Erythroblast (primary cell): ENCODE measurements at regions not wholly inside any gene's neighbourhood (a gene's known extent, or its start where the extent isn't known, plus 50 kb on each side); places are given as distances from the start of the nearest gene placed in this dataset.

Experiments
- DNase-seq, 2 experiments: peaks; one replicate each; lab custom pipeline; 2025; lab: John Stamatoyannopoulos, UW
- GATA1 ChIP-seq: IDR thresholded peaks from 2 replicates; pipeline ENCODE4 v1.6.1; 2011; ENCODE audit warnings: low read depth, mild to moderate bottlenecking, control low read depth, low read length, moderate library complexity
- POLR2A ChIP-seq: IDR thresholded peaks from 2 replicates; pipeline ENCODE4 v1.6.1; 2011; ENCODE audit warnings: mild to moderate bottlenecking, low read length

DNA sequence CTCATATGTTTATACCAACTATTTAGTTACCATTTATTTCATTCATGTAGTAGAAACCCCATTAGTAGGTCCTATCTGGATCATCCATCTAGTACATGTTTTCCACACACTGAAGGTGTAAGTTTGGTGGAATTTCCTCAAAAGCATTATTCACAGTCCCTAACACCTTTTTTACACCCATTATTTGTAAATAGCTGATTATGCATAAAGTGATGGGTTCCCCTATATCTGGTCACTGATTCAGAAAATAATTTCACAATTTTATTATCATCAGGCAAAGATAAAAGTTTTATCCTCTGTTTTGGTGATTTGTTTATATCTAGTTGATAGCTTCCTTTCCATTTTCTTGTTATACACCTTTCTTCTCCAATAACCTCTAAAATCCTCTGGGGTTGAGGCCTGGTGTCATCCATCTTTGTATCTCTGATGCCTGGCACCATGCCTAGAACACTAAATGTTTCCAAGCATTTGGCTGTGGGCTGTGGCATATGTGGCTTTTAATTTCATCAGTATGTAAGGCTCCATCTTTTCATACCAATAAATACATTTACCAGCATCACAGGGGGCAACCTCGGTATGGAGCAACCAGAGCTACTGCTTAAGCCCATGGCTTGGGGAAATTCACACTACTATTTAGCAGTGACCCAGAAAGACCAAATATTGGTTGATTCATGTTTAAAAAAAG lies 1089.5 kb upstream of the LRRN3 start:
- no peak for TF ChIP-seq POLR2A
- TF ChIP-seq GATA1, result no peak
- DNase-seq, result no peak

DNA sequence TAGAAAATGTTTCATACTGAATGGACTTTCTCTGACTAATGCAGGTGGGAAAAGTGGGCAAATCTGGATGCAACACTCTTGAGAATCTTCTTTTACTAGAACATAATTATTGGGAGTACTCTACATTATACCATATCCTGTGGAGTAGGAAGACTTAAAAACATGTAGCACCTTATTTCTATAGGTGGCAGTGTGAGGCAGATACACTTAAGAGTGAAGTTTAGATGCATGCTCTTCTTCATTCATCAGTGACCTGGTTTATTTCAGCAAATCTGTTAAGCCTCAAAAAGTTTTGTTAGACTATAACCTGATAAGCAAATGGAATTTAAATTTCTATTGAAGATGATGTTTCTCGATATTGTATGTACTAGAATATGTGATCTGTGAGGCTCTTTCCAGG lies 1087.1 kb upstream of the LRRN3 start:
- TF ChIP-seq GATA1, result no peak
- no peak for TF ChIP-seq POLR2A
- no peak for DNase-seq

DNA sequence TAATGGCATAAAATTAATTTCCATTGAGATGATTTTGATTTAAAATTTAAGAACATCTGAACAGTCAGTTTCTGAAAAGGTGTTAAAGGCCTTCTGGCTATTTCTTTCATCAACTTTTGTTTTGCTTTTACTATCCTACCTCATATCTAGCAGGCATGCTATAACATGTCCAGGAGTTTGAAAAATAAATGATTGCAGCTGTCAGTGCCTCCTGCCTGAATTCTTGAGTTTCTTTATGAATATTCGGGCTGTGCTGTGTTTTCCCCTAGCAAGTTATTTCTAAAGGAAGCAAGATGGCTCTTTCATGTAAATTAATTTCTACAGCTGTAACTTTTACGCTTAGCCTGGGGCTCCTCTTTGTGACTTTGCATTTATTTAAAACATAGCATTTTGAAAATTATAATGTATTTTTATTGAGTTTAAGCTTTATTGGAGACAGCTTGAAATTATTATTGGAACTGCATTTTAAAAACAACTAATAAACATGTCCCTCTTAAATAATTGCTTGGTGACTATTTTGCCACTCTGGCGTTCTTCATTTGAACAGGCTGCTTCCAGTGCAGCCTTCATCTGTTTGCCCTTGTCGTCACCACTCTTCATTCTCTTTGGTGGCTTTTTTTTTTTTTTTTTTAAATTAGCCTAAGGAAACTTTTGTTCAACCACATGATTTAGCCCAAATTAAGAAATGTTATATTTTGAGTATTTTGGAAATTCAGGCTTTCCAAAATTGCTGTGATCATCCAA lies 1083.4 kb upstream of the LRRN3 start:
- TF ChIP-seq POLR2A (no peak), GATA1 (no peak)
- DNase-seq, result no peak

DNA sequence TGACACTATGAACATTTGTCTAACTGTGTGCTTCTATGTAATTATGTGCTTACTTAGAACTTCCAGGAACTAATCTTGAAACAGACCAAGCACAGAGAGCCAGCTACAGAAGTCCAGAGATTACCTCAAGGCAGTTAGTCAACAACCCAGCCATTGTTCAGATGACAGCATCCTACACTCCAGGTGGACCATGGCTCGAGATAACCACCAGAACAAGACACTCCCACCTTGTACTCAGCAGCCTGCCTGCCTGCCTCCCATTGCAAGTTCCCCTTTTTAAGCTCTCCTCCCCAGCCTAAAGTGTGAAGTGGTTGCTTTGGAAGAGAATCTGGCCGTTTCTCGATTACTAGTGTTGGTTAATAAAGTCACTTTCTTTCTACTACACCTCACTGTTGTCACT lies 1080.6 kb upstream of the LRRN3 start:
- no peak for TF ChIP-seq GATA1
- no peak for TF ChIP-seq POLR2A
- DNase-seq, result no peak

DNA sequence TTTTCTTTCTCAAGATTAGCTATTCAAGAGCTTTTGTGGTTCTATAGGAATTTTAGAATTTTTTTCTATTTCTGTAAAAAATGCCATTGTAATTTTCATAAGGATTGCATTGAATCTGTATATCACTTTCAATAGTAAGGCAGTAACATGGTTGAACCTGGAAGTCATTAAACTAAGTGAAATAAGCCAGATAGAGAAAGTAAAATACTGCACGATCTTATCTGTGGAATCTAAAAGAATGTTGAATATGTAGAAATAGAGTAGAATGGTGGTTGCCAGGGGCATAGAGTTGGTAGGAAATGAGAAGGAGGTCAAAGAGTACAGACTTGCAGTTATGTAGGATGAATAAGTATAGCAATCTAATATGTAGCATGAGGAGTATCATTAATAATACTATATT lies 1073.5 kb upstream of the LRRN3 start:
- TF ChIP-seq GATA1 (no peak), POLR2A (no peak)
- DNase-seq, result no peak

DNA sequence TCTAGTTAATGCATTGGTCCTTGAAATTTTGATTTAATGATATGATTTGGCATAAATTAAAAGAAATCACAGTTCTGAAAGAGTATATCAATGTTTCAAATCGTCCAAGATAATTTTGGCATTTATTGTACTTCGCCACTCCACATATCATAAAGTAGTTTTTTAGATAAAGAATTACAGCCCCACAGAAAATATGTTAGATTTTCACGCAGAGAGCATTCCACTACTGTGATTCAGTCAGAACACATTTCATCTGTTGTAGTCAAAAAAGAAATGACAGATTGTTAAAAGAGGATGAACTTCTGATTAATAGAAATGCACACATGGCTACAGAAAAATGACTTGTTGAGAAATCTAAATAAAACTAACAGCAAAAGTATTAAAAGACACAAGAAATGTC lies 1063.5 kb upstream of the LRRN3 start:
- DNase-seq, result no peak
- TF ChIP-seq GATA1 (no peak), POLR2A (no peak)

DNA sequence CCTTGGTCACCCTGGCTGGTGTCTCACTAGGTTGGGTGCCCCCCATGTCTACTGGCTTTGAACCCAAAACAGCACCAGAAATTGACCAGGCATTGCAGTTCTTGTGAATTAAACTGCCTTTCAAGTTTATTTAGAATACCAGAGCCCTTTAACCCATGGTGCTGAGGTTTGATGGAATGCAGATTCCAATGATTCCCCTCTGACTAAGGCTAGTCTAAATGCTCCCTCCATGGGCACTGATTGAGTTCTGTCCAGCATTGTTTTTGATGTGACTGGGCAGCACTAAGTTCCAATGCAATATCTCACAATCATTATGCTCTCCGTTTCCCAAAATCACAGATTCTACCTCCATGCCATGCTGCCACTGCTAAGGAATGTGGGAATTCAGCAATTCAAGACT lies 1047.4 kb upstream of the LRRN3 start:
- DNase-seq, result no peak
- TF ChIP-seq POLR2A (no peak), GATA1 (no peak)

DNA sequence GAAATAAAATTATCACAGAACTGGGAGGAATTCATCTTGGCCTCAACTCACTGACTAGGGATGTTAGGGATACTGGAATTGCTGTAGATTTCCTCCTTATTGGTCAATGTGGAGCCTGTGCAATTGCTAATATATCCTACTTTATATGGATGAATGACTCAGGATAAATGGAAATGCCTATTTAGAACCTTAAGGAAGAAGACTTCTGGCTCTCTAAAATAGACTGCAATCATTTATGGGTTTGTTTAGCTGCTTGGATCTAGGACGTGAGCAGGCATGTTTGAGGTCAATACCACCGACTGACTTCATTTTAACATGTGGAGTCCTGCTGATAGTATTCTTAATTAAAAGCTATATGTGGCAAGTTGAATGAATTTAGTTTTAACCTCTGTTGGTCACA lies 1040.1 kb upstream of the LRRN3 start:
- no peak for TF ChIP-seq GATA1
- no peak for TF ChIP-seq POLR2A
- no peak for DNase-seq

DNA sequence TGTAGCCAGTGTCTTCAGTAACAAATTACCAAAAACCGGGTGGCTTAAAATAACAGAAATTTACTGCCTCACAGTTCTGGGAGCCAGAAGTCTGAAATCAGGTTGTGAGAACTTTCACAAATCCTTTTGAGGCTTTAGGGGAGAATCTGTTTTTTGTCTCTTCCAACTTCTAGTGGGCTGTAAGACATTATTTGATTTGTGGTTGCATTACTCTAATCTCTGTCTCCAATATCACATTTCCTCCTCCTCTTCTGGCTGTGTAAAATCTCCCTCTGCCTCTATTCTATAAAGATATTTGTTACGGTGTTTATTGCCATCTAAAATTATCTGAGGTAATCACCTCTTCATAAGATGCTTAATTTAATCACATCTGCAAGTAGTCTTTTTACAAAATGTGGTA lies 1039.6 kb upstream of the LRRN3 start:
- no peak for DNase-seq
- TF ChIP-seq POLR2A (no peak), GATA1 (no peak)

DNA sequence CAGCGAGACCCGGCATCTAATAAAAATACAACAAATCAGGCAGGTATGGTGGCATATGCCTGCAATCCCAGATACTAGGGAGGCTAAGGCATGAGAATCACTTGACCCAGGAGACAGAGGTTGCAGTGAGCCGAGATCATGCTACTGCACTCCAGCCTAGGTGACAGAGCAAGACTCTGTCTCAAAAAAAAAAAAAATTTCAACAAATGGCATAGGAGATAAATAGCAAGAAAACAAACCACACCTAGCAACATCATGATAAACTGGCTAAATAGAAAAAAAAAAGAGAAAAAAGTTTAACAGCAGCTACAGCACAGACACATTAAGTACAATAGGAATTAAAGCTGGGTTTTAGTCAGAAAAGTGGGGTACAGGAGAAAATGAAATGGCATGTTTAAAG lies 1034.6 kb upstream of the LRRN3 start:
- TF ChIP-seq POLR2A (no peak), GATA1 (no peak)
- no peak for DNase-seq

DNA sequence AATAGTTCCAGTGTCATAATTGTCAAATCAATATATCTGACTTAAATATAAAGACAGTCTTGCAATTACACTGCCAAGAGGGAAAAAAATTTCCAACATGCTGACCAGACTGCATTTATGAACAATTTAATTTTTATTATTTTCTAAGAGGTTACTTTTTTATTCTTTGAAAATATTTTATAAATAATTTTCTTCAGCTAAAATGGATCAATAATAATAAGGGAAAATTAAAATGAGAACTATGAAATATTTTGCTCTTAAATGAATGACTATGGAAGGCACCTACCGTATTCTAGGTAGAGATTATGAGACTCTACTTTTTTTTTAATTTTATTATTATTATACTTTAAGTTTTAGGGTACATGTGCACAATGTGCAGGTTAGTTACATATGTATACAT lies 1032.5 kb upstream of the LRRN3 start:
- TF ChIP-seq POLR2A, result no peak
- no peak for TF ChIP-seq GATA1
- no peak for DNase-seq

DNA sequence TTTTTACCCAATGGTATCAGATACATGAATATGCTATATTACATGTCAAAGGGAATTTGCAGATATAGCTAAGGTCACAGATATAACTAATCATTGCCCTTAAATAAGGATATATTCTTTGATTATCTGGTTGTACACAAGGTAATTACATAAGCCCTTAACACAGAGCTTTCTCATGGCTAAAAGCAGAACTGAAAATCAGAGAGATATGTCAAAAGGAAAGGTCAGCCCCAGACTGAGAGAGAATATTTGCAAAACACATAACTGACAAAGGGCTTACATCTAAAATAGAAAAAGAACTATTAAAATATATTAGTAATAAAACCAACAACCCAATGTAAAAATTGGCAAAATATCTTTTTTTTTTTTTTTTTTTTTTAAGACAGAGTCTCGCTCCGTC lies 1029.5 kb upstream of the LRRN3 start:
- DNase-seq, result no peak
- TF ChIP-seq POLR2A (no peak), GATA1 (no peak)

DNA sequence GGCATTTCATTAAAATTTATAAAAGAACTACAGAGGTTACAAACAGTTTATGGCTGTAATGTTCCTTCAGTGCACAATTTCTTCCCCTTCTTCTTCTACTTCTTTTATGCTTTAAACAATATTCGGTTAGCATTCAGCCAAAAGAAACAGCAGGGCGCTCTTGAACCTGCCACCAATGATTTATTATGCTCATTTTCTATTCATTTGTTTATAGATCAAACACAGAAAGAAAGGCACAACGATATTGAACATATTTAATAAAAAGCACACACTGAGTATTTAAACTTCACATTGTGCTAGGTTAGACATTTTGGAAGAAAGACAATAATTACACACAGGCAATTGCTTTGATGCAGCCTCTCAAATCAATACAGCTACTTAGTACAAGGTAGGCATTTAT lies 1025.8 kb upstream of the LRRN3 start:
- no peak for DNase-seq
- TF ChIP-seq POLR2A (no peak), GATA1 (no peak)

DNA sequence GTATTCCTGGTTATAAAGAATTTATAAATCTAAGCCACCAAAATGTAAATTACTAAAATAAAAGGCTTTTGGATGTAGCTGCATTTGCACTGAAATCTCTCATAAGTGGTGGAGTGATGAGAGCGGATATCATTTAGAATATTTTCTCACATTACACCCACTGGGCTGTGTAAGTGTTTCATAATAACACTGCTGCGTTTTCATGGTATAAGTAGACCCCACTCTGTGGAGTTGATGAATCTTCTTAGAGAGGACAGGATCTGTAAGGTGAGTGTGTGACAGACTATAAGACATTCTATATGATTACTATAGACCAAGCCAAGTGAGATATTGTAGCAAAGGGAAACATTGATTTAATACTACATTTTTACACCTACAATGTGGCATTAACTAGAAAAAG lies 1024.1 kb upstream of the LRRN3 start:
- DNase-seq, result no peak
- TF ChIP-seq GATA1 (no peak), POLR2A (no peak)

DNA sequence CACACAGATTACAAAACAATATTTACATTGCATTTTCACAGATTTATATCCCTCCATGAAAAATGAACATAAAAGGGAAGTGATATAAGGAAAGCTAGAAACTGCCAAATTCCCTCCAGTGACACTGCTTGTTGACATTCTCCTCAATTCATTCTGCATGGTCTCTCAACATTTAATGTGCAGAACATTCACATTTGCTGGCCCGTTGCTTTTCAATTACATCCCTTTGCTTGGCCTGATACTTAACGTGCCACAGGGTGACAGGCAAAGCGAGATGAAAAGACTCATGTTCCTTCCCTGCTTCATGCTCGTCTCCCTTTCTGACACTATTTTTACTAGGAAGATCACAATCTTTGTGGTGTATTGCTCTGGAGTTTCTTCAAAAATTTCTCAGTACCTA lies 1019.7 kb upstream of the LRRN3 start:
- DNase-seq, result no peak
- TF ChIP-seq GATA1, result no peak
- TF ChIP-seq POLR2A, result no peak
